ENCODE measurements at regions not wholly inside any gene's neighbourhood (a gene's known extent, or its start where the extent isn't known, plus 50 kb on each side); places are given as distances from the start of the nearest gene placed in this dataset.

GRCh38 chr6:78380541-78380940, 486.8 kb upstream of the IRAK1BP1 start:
- TF ChIP-seq CTCF (IDR thresholded peaks at IDR 0.05) (no peak), POLR2A (IDR thresholded peaks at IDR 0.05) (no peak)

Data from Peyer's patch (tissue), 4 donors.